ENCODE measurements at regions not wholly inside any gene's neighbourhood (a gene's known extent, or its start where the extent isn't known, plus 50 kb on each side); places are given as distances from the start of the nearest gene placed in this dataset.
"Not testable (repeated sequence)": the region's sequence is repeated elsewhere in the genome, so short reads cannot be mapped to it uniquely, and the experiment has no call there.

- DNase-seq (ENCODE audit: low read depth): no peak
Observed at GRCh38 chr6:22748681-22749080, 179.3 kb downstream of the HDGFL1 start.

GRCh38 chr6:22749696-22750095, 180.3 kb downstream of the HDGFL1 start:
- no peak for DNase-seq (ENCODE audit: low read depth)

DNA sequence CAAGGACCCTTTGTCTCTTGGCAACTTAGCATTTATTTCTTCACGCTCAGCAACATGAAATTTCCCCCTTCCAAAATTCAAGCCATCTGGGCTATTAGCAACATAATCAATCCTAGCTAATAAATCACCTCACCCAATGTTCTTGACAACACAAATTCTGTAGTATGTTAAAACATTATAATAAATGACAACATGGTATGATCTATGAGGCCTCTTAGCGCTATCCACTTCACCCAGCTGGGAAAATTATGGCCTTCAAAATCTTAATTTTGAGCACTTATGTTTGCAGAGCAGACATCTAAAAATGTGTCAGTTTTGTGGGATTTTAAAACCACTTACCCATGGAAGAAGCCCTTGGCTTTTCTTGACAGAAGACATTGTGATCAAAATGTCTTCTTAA, 181.9 kb downstream of the HDGFL1 start:
- no peak for DNase-seq (ENCODE audit: low read depth)

- DNase-seq (ENCODE audit: low read depth): no peak
Observed at GRCh38 chr6:22752522-22752921, 183.2 kb downstream of the HDGFL1 start.

- no peak for DNase-seq (ENCODE audit: low read depth)
Observed at GRCh38 chr6:22754061-22754460, 184.7 kb downstream of the HDGFL1 start.

GRCh38 chr6:22755605-22756004, 186.2 kb downstream of the HDGFL1 start:
- no peak for DNase-seq (ENCODE audit: low read depth)

DNA sequence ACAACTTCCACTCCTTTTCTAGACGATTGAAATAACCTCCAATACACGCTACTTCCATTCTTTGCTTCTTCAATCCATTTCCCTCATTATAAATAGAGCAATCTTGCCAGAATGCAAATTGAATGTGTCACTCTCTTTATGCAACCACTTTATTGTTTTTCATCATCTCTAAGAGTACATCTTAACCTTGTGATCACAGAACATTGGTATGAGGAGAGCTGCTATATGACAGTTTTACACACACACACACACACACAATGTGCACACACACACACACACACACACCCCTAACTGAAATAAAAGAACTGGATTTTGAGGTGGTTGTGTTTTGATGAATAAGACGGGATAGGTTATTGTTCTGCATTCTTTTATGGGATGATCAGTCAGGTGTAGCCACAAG, 187.0 kb downstream of the HDGFL1 start:
- no peak for DNase-seq (ENCODE audit: low read depth)

DNA sequence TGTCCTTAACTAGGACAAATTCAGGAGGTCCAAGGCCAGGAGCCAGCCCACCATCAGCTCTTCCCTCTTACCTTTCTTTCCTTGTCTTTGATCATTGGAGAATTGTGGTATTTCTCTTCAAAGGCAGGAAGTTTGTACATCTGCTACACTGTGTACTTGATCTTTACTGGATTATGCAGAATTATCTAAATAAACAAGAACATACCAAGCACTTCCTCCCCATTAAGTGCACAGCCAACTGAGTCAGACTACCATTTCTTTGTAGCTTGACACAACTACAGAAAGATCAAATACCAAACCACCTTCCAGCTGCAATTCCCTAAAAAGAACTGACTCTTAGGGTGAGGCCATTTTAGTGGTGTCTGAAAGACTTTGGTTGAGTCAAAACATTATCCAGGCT, 195.1 kb downstream of the HDGFL1 start:
- DNase-seq (ENCODE audit: low read depth): peak; percentile 11

GRCh38 chr6:22765015-22765414, 195.6 kb downstream of the HDGFL1 start:
- DNase-seq (ENCODE audit: low read depth): peak; percentile 5

GRCh38 chr6:22766979-22767378, 197.6 kb downstream of the HDGFL1 start:
- no peak for DNase-seq (ENCODE audit: low read depth)

- DNase-seq (ENCODE audit: low read depth): no peak
Observed at GRCh38 chr6:22770054-22770453, 200.7 kb downstream of the HDGFL1 start.

GRCh38 chr6:22774129-22774528, 204.8 kb downstream of the HDGFL1 start:
- DNase-seq (ENCODE audit: low read depth): no peak

DNA sequence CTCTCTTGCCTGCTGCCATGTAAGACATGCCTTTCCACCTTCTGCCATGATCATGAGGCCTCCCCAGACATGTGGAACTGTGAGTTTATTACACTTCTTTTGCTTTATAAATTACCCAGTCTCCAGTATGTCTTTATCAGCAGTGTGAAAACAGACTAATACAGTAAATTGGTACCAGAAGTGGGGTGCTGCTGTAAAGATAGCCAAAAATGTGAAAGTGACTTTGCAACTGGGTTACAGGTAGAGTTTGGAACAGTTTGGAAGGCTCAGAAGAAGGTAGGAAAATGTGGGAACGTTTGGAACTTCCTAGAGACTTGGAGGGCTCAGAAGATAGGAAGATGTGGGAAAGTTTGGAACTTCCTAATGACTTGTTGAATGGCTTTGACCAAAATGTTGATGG, 209.1 kb downstream of the HDGFL1 start:
- not testable (repeated sequence) for DNase-seq (ENCODE audit: low read depth)

DNA sequence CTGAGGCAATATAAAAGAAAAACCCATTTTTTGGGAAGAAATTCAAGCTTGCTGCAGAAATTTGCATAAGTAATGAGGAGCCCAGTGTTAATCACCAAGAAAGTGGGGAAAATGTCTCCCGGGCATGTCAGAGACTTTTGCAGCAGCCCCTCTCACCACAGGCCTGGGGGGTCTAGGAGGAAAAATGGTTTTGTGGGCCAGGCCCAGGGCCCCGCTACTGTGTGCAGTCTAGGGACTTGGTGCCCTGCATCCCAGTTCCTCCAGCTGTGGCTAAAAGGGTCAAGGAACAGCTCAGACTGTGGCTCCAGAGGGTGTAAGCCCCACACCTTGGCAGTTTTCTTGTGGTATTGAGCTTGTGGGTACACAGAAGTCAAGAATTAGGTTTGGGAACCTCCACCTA, 209.7 kb downstream of the HDGFL1 start:
- no peak for DNase-seq (ENCODE audit: low read depth)

DNA sequence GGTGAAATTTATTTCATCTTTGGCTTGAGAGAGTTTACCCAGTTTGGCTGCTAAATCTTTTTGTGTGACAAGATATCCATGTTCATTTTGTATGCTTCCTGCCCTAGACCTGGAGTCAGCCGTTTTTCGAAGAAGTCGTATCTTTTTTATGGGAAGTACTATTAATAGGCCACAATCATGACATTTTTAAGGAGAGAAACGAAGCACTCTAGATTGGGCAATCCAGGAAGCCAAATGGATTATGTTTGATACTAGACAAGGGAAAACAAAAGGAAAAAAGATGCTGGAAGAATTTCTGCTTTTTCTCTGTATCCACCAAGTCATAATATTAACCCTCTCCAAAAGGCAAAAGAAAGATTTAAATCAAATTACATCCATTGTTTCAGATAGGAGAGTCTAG, 214.6 kb downstream of the HDGFL1 start:
- DNase-seq (ENCODE audit: low read depth): no peak

GRCh38 chr6:22784601-22785410, 215.4 kb downstream of the HDGFL1 start:
- DNase-seq (ENCODE audit: low read depth): no peak

GRCh38 chr6:22788038-22788437, 218.7 kb downstream of the HDGFL1 start:
- no peak for DNase-seq (ENCODE audit: low read depth)

GRCh38 chr6:22789315-22789714, 219.9 kb downstream of the HDGFL1 start:
- no peak for DNase-seq (ENCODE audit: low read depth)

DNA sequence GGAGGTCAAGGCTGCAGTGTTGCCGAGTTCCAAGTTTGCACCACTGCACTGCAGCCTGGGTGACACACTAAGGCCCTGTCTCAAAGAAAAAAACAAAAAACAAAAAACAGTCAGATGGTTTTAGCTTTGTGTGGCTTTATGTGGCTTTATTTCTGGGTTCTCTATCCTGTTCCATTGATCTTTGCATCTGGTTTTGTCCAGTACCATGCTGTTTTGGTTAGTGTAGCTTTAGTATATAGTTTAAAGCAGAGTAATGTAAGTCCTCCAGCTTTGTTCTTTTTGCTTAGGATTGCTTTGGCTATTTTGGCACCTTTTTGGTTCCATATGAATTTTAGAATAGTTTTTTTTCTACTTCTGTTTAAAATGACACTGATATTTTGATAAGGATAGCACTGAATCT, 225.5 kb downstream of the HDGFL1 start:
- DNase-seq (ENCODE audit: low read depth): no peak

DNA sequence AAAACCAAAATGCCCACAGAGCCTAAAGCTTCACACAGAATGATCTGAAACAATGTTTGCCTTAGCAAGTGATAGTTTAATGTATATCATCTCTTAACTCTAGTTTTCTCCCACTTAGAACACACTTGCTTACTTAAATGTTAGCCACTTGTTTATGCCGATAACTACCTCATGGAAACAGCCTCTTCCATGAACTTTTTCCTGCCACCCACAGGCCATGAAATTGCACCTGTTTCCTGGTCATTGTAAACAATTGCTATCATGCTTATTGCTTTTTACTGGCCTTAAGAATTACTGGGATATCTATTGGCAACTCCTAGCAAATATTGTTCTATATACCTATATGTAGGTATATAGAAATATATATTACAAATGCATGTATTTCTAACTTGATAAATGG, 231.1 kb downstream of the HDGFL1 start:
- DNase-seq (ENCODE audit: low read depth): no peak

GRCh38 chr6:22801831-22802230, 232.5 kb downstream of the HDGFL1 start:
- DNase-seq (ENCODE audit: low read depth): no peak

DNA sequence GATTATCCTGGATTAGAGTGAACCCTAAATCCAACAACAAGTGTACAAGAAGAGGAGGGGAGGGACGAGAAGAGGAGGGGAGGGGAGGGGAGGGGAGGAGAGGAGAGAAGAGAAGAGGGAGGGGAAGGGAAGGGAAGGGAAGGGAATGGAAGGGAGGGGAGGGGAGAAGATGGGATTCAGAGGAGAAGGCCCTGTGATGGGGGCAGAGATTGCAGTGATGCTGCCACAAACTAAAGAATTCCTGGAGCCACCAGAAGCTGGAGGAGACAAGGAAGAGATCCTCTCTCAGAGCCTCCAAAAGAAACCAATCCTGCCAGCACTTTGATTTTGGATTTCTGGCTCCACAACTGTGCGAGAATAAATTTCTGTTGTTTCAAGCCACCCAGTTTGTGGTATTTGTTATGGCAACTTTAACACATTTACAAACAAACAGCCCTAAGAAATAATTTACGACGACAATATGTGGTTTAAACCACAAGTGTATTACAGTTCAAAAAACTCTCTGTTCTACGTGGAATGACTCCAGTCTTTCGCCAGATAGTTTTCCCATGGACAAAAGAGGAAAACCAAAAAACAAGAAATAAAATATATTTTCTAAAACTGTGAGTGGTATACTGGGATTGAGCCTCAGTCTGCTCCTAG, 235.4 kb downstream of the HDGFL1 start:
- DNase-seq (ENCODE audit: low read depth): no peak

DNA sequence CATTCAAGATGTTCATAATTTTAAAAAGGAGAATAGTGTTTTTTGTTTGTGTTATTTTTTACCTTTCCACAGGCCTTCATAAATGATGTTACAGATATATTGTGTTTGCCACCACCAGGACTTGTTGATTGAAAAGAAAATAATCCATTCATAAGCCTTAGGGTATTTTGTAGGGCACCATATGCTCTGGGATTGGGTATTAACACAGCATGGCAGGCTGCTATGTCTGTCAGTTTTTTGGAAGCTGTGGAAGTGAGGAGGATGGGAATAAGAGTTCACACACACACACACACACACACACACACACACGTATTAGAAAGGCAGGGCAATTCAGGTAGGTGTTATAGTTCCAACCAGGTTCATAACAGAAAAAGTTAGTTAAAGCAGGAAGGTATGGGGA, 237.9 kb downstream of the HDGFL1 start:
- no peak for DNase-seq (ENCODE audit: low read depth)

DNA sequence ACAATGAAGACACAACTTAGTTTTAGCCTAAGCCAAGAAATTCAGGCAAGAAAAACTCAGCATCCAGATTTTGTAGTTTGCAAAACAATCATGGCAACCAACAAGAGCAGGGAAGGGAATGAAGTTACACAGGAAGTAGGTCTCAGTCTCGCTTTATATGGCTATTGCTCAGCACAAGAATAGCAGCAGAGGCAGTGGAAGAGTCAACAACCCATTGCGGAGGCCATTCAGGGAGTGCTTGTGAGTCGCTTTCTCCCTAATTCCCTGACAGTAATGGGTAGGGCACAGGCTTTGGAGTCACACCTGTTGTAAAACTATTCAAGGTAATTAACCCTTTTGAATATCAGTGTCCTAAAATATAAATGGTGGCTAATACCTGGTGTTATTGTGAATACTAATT, 238.5 kb downstream of the HDGFL1 start:
- DNase-seq (ENCODE audit: low read depth): no peak
